HL-60 (cell line): ENCODE measurements at regions not wholly inside any gene's neighbourhood (a gene's known extent, or its start where the extent isn't known, plus 50 kb on each side); places are given as distances from the start of the nearest gene placed in this dataset.

Experiments
- GABPA ChIP-seq: IDR thresholded peaks from 2 replicates; pipeline ENCODE4 v1.6.1; 2012; ENCODE audit warnings: low read depth
- POLR2AphosphoS5 ChIP-seq: IDR thresholded peaks from 2 replicates; pipeline ENCODE4 v1.6.1; 2012; ENCODE audit warnings: low read depth
- TF ChIP-seq, protein P1 (sequence below): IDR thresholded peaks from one replicate; pipeline ENCODE4 v1.5.1; 2011; ENCODE audit warnings: low read length, control low read depth, inconsistent platforms; ENCODE audit not compliant: insufficient read depth
- TF ChIP-seq, protein P2 (sequence below): IDR thresholded peaks from 2 replicates; pipeline ENCODE4 v1.6.1; 2012; ENCODE audit warnings: low read depth; ENCODE audit not compliant: insufficient replicate concordance

DNA sequence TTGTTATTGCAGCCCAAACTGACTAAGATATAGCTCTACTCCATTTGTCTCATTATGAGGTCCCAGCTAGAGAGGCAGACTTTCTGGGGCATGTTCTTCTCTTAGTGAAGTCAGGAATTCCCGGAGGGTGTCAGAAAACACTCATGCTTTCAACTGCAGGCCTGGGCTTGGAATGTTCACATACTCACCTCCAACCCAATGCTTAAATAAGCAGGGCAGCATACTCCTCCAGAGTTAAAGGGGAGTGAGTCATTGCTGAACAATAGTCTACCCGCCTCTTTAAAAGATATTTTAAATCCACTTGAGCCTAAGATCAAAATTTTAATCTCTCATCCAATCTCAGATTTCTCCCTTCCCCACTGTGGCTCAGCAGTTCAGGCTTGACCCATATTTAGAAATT lies 167.8 kb upstream of the DPH6 start:
- TF ChIP-seq POLR2AphosphoS5 (no peak), GABPA (no peak)
- TF ChIP-seq, protein P1, sequence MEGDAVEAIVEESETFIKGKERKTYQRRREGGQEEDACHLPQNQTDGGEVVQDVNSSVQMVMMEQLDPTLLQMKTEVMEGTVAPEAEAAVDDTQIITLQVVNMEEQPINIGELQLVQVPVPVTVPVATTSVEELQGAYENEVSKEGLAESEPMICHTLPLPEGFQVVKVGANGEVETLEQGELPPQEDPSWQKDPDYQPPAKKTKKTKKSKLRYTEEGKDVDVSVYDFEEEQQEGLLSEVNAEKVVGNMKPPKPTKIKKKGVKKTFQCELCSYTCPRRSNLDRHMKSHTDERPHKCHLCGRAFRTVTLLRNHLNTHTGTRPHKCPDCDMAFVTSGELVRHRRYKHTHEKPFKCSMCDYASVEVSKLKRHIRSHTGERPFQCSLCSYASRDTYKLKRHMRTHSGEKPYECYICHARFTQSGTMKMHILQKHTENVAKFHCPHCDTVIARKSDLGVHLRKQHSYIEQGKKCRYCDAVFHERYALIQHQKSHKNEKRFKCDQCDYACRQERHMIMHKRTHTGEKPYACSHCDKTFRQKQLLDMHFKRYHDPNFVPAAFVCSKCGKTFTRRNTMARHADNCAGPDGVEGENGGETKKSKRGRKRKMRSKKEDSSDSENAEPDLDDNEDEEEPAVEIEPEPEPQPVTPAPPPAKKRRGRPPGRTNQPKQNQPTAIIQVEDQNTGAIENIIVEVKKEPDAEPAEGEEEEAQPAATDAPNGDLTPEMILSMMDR = no peak
- TF ChIP-seq, protein P2, sequence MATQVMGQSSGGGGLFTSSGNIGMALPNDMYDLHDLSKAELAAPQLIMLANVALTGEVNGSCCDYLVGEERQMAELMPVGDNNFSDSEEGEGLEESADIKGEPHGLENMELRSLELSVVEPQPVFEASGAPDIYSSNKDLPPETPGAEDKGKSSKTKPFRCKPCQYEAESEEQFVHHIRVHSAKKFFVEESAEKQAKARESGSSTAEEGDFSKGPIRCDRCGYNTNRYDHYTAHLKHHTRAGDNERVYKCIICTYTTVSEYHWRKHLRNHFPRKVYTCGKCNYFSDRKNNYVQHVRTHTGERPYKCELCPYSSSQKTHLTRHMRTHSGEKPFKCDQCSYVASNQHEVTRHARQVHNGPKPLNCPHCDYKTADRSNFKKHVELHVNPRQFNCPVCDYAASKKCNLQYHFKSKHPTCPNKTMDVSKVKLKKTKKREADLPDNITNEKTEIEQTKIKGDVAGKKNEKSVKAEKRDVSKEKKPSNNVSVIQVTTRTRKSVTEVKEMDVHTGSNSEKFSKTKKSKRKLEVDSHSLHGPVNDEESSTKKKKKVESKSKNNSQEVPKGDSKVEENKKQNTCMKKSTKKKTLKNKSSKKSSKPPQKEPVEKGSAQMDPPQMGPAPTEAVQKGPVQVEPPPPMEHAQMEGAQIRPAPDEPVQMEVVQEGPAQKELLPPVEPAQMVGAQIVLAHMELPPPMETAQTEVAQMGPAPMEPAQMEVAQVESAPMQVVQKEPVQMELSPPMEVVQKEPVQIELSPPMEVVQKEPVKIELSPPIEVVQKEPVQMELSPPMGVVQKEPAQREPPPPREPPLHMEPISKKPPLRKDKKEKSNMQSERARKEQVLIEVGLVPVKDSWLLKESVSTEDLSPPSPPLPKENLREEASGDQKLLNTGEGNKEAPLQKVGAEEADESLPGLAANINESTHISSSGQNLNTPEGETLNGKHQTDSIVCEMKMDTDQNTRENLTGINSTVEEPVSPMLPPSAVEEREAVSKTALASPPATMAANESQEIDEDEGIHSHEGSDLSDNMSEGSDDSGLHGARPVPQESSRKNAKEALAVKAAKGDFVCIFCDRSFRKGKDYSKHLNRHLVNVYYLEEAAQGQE = no peak
